Natural killer cell (primary cell): ENCODE measurements at regions not wholly inside any gene's neighbourhood (a gene's known extent, or its start where the extent isn't known, plus 50 kb on each side); places are given as distances from the start of the nearest gene placed in this dataset.
"Not testable (repeated sequence)": the region's sequence is repeated elsewhere in the genome, so short reads cannot be mapped to it uniquely, and the experiment has no call there.

Experiments
- ATAC-seq, 3 donors: fragments of 150-1000 bp in 2 of 3; fragments of 200-7000 bp in 1 of 3; cut with Tn5 transposase; 1 replicate in 1 of 3; 2 replicates in 2 of 3; pipeline ENCODE4 v1.10.0; 2021; ENCODE audit warnings: mild to moderate bottlenecking in 2 of 3, moderate library complexity in 2 of 3
- DNase-seq, 2 donors: peaks; one replicate each; pipeline versions ENCODE4 v3.0.0 to v3.0.0-alpha.2; 2013 to 2021; ENCODE audit warnings: mixed read lengths in 1 of 2
- H3K27ac ChIP-seq: one replicate; pipeline ENCODE4 v1.5.1; 2013; ENCODE audit warnings: mild to moderate bottlenecking, low read length
- H3K27me3 ChIP-seq: one replicate; pipeline ENCODE4 v1.6.1; 2013; ENCODE audit warnings: low read length; ENCODE audit not compliant: control insufficient read depth, insufficient read depth
- H3K36me3 ChIP-seq: one replicate; pipeline ENCODE4 v1.6.1; 2013; ENCODE audit warnings: low read length; ENCODE audit not compliant: control insufficient read depth, insufficient read depth
- H3K4me1 ChIP-seq: one replicate; pipeline ENCODE4 v1.6.1; 2013; ENCODE audit warnings: low read length; ENCODE audit not compliant: control insufficient read depth, insufficient read depth
- H3K4me3 ChIP-seq: one replicate; pipeline ENCODE4 v1.5.1; 2013; ENCODE audit warnings: low read length
- H3K9me3 ChIP-seq: one replicate; pipeline ENCODE4 v1.6.1; 2013; ENCODE audit warnings: low read length; ENCODE audit not compliant: control insufficient read depth, insufficient read depth
- H3K27ac Mint-ChIP-seq, 2 donors: one replicate each; pipeline ENCODE4 v1.8.0; 2022; ENCODE audit warnings: mild to moderate bottlenecking in 2 of 2, mixed read lengths in 2 of 2, moderate library complexity in 1 of 2
- H3K27me3 Mint-ChIP-seq, 2 donors: one replicate each; pipeline ENCODE4 v1.8.0; 2022; ENCODE audit warnings: low read depth in 2 of 2, mixed read lengths in 2 of 2
- H3K36me3 Mint-ChIP-seq: one replicate; pipeline ENCODE4 v1.8.0; 2022; ENCODE audit warnings: mixed read lengths
- H3K4me1 Mint-ChIP-seq, 2 donors: one replicate each; pipeline ENCODE4 v1.8.0; 2022; ENCODE audit warnings: mixed read lengths in 2 of 2
- H3K4me3 Mint-ChIP-seq: one replicate; pipeline ENCODE4 v1.8.0; 2022; ENCODE audit warnings: mild to moderate bottlenecking, moderate library complexity, mixed read lengths
- H3K9me3 Mint-ChIP-seq, 2 donors: one replicate each; pipeline ENCODE4 v1.8.0; 2022; ENCODE audit warnings: mixed read lengths in 2 of 2
- CTCF ChIP-seq: fragments of 200-600 bp; IDR thresholded peaks from one replicate; pipeline ENCODE4 v1.8.0; 2022; ENCODE audit warnings: antibody characterized with exemption
- WGBS: methylation state at CpG from one replicate; pipeline ENCODE4 v1.1.7; 2013; ENCODE audit warnings: missing lambda C conversion rate; ENCODE audit not compliant: insufficient coverage; 5-methylcytosine and 5-hydroxymethylcytosine counted together
- intact Hi-C: fragments of 100-400 bp; cut with micrococcal nuclease; formaldehyde crosslinking; loops from one replicate; pipeline ENCODE4 v1.14.2; 2022

- no peaks in the 10 kb centered on the region for H3K27me3 ChIP-seq
- ATAC-seq (no peak), DNase-seq (no peak)
- Mint-ChIP-seq H3K9me3 (peaks cover 0 to 5% of the 10 kb centered on the region in 2 donors), H3K36me3 (no peaks in the 10 kb centered on the region), H3K27ac (no peak overlapping the region), H3K27me3 (peaks cover 3 to 11% of the 10 kb centered on the region in 2 donors), H3K4me3 (no peak overlapping the region), H3K4me1 (no peaks in the 10 kb centered on the region)
- no peaks in the 10 kb centered on the region for H3K36me3 ChIP-seq
- no peak overlapping the region for H3K4me3 ChIP-seq
- H3K9me3 ChIP-seq = no peaks in the 10 kb centered on the region
- TF ChIP-seq CTCF = no peak
- intact Hi-C loops = no loop called here
- no peaks in the 10 kb centered on the region for H3K4me1 ChIP-seq
- no peak overlapping the region for H3K27ac ChIP-seq
- WGBS = no CpG with 5 or more reads among the region's 2 CpGs
These were observed 74.6 kb upstream of the MARK1 start for GRCh38 chr1:220453371-220453770.

DNA sequence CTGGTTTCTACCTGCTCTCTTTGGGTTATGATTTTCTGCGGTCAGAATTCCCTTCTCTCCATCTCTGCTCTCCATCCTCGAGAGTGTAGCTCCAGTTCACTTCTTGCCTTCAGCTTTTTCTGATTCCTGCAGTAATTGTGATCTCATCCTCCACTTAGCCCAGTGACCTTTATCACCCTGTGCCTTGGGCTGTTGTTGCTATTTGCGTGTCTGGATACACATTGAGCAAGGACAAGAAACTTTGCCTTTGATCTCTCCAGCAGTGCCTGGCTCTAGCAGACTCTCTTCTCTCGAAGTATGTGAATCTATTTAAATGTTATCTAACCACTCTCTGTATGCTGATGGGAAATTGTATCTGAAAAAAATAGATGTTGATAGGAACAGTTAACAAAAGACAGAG, 76.4 kb upstream of the MARK1 start:
- ATAC-seq (no peak), DNase-seq (no peak)
- Mint-ChIP-seq H3K4me3 (no peak overlapping the region), H3K4me1 (no peaks in the 10 kb centered on the region), H3K27me3 (peaks cover 4 to 11% of the 10 kb centered on the region in 2 donors), H3K36me3 (no peaks in the 10 kb centered on the region), H3K27ac (no peak overlapping the region), H3K9me3 (peaks cover 2 to 5% of the 10 kb centered on the region in 2 donors)
- H3K36me3 ChIP-seq = no peaks in the 10 kb centered on the region
- no peak for TF ChIP-seq CTCF
- no peak overlapping the region for H3K4me3 ChIP-seq
- intact Hi-C loops = no loop called here
- no peaks in the 10 kb centered on the region for H3K9me3 ChIP-seq
- 46% methylated on average over 4 of the region's 4 CpGs for WGBS
- H3K27ac ChIP-seq = no peak overlapping the region
- H3K27me3 ChIP-seq = no peaks in the 10 kb centered on the region
- no peaks in the 10 kb centered on the region for H3K4me1 ChIP-seq

- DNase-seq (no peak), ATAC-seq (no peak)
- Histone ChIP-seq H3K36me3 (no peaks in the 10 kb centered on the region), H3K4me3 (no peak overlapping the region), H3K27ac (no peak overlapping the region), H3K9me3 (no peaks in the 10 kb centered on the region), H3K4me1 (no peaks in the 10 kb centered on the region), H3K27me3 (no peaks in the 10 kb centered on the region)
- TF ChIP-seq CTCF = no peak
- Mint-ChIP-seq H3K9me3 (peaks cover 4 to 5% of the 10 kb centered on the region in 2 donors), H3K4me1 (no peaks in the 10 kb centered on the region), H3K27ac (no peak overlapping the region), H3K27me3 (peaks cover 7 to 11% of the 10 kb centered on the region in 2 donors), H3K36me3 (no peaks in the 10 kb centered on the region), H3K4me3 (no peak overlapping the region)
- intact Hi-C loops = no loop called here
- 73% methylated on average over 2 of the region's 2 CpGs for WGBS
These were observed 77.0 kb upstream of the MARK1 start for GRCh38 chr1:220450927-220451326.

DNA sequence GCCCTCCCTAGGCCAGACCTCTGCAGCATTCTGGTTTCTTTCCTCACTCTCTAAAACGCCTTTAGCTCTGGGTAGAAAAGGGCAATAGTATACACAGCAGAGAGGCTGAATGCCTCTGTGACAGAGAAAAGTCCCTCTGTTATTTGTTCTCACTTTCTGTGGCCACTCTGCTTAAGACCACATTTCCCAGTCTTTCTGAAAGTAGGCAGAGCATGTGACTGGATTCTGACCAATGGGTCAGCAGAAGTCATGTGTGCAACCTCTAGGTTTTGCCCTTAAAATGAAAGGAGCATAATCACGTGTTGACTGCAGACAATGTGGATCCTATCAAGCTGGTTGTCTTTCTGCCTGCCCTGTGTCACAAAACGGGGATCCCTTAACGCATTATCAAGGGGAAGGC, 79.7 kb upstream of the MARK1 start:
- Mint-ChIP-seq H3K36me3 (no peaks in the 10 kb centered on the region), H3K4me1 (no peaks in the 10 kb centered on the region), H3K27ac (no peak overlapping the region), H3K9me3 (peaks cover 3 to 4% of the 10 kb centered on the region in 2 donors), H3K27me3 (peaks cover 5 to 13% of the 10 kb centered on the region in 2 donors), H3K4me3 (no peak overlapping the region)
- no peaks in the 10 kb centered on the region for H3K36me3 ChIP-seq
- no peak for ATAC-seq
- H3K4me1 ChIP-seq = no peaks in the 10 kb centered on the region
- WGBS = 75% methylated on average over 4 of the region's 4 CpGs
- H3K4me3 ChIP-seq = no peak overlapping the region
- DNase-seq = no peak
- no peak for TF ChIP-seq CTCF
- no peaks in the 10 kb centered on the region for H3K27me3 ChIP-seq
- no peak overlapping the region for H3K27ac ChIP-seq
- intact Hi-C loops = no loop called here
- H3K9me3 ChIP-seq = no peaks in the 10 kb centered on the region

- H3K4me1 ChIP-seq, H3K36me3 ChIP-seq, H3K36me3 Mint-ChIP-seq, H3K27me3 ChIP-seq, ATAC-seq, DNase-seq, intact Hi-C loops, H3K9me3 ChIP-seq, H3K4me1 Mint-ChIP-seq, H3K9me3 Mint-ChIP-seq, H3K27ac ChIP-seq, H3K4me3 Mint-ChIP-seq, H3K27ac Mint-ChIP-seq, H3K4me3 ChIP-seq: not testable (repeated sequence)
- peaks cover 10 to 13% of the 10 kb centered on the region in 2 donors for H3K27me3 Mint-ChIP-seq
- WGBS = 75% methylated on average over 3 of the region's 3 CpGs
These were observed 83.3 kb upstream of the MARK1 start for GRCh38 chr1:220444586-220444985.
